MM.1S (cell line): ENCODE measurements at regions not wholly inside any gene's neighbourhood (a gene's known extent, or its start where the extent isn't known, plus 50 kb on each side); places are given as distances from the start of the nearest gene placed in this dataset.

Source experiments
- DNase-seq: peaks from one replicate; pipeline ENCODE4 v3.0.0-alpha.2; 2015
- H2AFZ ChIP-seq: fragments of 300-600 bp; sonication (generic); 2 replicates; pipeline ENCODE4 v1.6.0; 2016; ENCODE audit warnings: antibody characterized with exemption, low read length
- H3F3A ChIP-seq: fragments of 300-600 bp; sonication (generic); 2 replicates; pipeline ENCODE4 v1.6.1; 2016; ENCODE audit warnings: mild to moderate bottlenecking, antibody characterized with exemption, low read length, moderate library complexity, mixed read lengths; ENCODE audit not compliant: insufficient read depth
- H3K27ac ChIP-seq: fragments of 300-600 bp; sonication (generic); 2 replicates; pipeline ENCODE4 v1.5.1; 2016; ENCODE audit warnings: mild to moderate bottlenecking, low read length
- H3K27me3 ChIP-seq: fragments of 300-600 bp; sonication (generic); replicated peaks from 2 replicates; pipeline ENCODE4 v1.6.0; 2016; ENCODE audit warnings: low read length; ENCODE audit not compliant: insufficient read depth
- H3K36me3 ChIP-seq: fragments of 300-600 bp; sonication (generic); replicated peaks from 2 replicates; pipeline ENCODE4 v1.6.1; 2016; ENCODE audit warnings: mild to moderate bottlenecking, low read length, mixed read lengths; ENCODE audit not compliant: insufficient read depth
- H3K4me1 ChIP-seq: fragments of 300-600 bp; sonication (generic); 2 replicates; pipeline ENCODE4 v1.6.1; 2016; ENCODE audit warnings: low read length, mixed read lengths
- H3K4me2 ChIP-seq: fragments of 300-600 bp; sonication (generic); 2 replicates; pipeline ENCODE4 v1.6.0; 2016; ENCODE audit warnings: low read depth, low read length
- H3K4me3 ChIP-seq: fragments of 300-600 bp; sonication (generic); 2 replicates; pipeline ENCODE4 v1.5.1; 2016; ENCODE audit warnings: low read length, mixed read lengths
- H3K79me2 ChIP-seq: fragments of 300-600 bp; sonication (generic); 2 replicates; pipeline ENCODE4 v1.6.1; 2016; ENCODE audit warnings: mixed run types, low read length, mixed read lengths
- H3K9ac ChIP-seq: fragments of 300-600 bp; sonication (generic); 2 replicates; pipeline ENCODE4 v1.6.1; 2016; ENCODE audit warnings: low read length, mixed read lengths
- H3K9me2 ChIP-seq: fragments of 300-600 bp; sonication (generic); replicated peaks from 2 replicates; pipeline ENCODE4 v1.6.1; 2016; ENCODE audit warnings: mild to moderate bottlenecking, low read length, mixed read lengths; ENCODE audit not compliant: insufficient read depth
- H3K9me3 ChIP-seq: fragments of 300-600 bp; sonication (generic); replicated peaks from 2 replicates; pipeline ENCODE4 v1.6.1; 2016; ENCODE audit warnings: mild to moderate bottlenecking, low read length, mixed read lengths; ENCODE audit not compliant: insufficient read depth
- H4K20me1 ChIP-seq: fragments of 300-600 bp; sonication (generic); 2 replicates; pipeline ENCODE4 v1.6.1; 2016; ENCODE audit warnings: mild to moderate bottlenecking, low read length, moderate library complexity, mixed read lengths; ENCODE audit not compliant: insufficient read depth
- CTCF ChIP-seq: fragments of 300-600 bp; sonication (generic); IDR thresholded peaks from 2 replicates; pipeline ENCODE4 v1.5.1; 2016; ENCODE audit warnings: antibody characterized with exemption, low read length, mixed read lengths
- EZH2 ChIP-seq: fragments of 300-600 bp; sonication (generic); optimal IDR thresholded peaks from 2 replicates; pipeline ENCODE3; 2017; ENCODE audit warnings: low read depth, mild to moderate bottlenecking, antibody characterized with exemption, low read length, mixed read lengths
- EZH2phosphoT487 ChIP-seq: fragments of 300-600 bp; sonication (generic); IDR thresholded peaks from 2 replicates; pipeline ENCODE4 v1.6.1; 2018; ENCODE audit warnings: antibody characterized with exemption, low read length

GRCh38 chr10:31689233-31689632, 239.4 kb downstream of the ARHGAP12 start:
- Histone ChIP-seq H2AFZ (no peak overlapping the region), H3K4me2 (no peak overlapping the region), H3F3A (no peaks in the 10 kb centered on the region), H3K36me3 (no peaks in the 10 kb centered on the region), H3K27ac (no peak overlapping the region), H3K4me3 (no peak overlapping the region), H4K20me1 (no peaks in the 10 kb centered on the region), H3K79me2 (no peaks in the 10 kb centered on the region), H3K9ac (no peak overlapping the region), H3K27me3 (no peaks in the 10 kb centered on the region), H3K9me2 (no peaks in the 10 kb centered on the region), H3K4me1 (no peaks in the 10 kb centered on the region), H3K9me3 (no peaks in the 10 kb centered on the region)
- TF ChIP-seq EZH2 = no peak
- no peak for TF ChIP-seq CTCF
- TF ChIP-seq EZH2phosphoT487 = no peak
- DNase-seq = no peak

GRCh38 chr10:31687663-31688482, 240.8 kb downstream of the ARHGAP12 start:
- no peak overlapping the region for H3K27ac ChIP-seq
- H3K79me2 ChIP-seq = no peaks in the 10 kb centered on the region
- no peaks in the 10 kb centered on the region for H3K27me3 ChIP-seq
- H3K4me3 ChIP-seq = no peak overlapping the region
- no peaks in the 10 kb centered on the region for H3K36me3 ChIP-seq
- no peaks in the 10 kb centered on the region for H3F3A ChIP-seq
- no peak for TF ChIP-seq EZH2
- TF ChIP-seq CTCF = no peak
- no peak for TF ChIP-seq EZH2phosphoT487
- H2AFZ ChIP-seq = no peak overlapping the region
- no peak overlapping the region for H3K9ac ChIP-seq
- no peak overlapping the region for H3K4me2 ChIP-seq
- H3K9me3 ChIP-seq = no peaks in the 10 kb centered on the region
- H3K4me1 ChIP-seq = no peaks in the 10 kb centered on the region
- H3K9me2 ChIP-seq = no peaks in the 10 kb centered on the region
- H4K20me1 ChIP-seq = no peaks in the 10 kb centered on the region
- DNase-seq = no peak

- Histone ChIP-seq H3K27me3 (no peaks in the 10 kb centered on the region), H3K9me3 (no peaks in the 10 kb centered on the region), H3K9ac (no peak overlapping the region), H3F3A (no peaks in the 10 kb centered on the region), H3K36me3 (no peaks in the 10 kb centered on the region), H3K4me3 (no peak overlapping the region), H4K20me1 (no peaks in the 10 kb centered on the region), H3K27ac (no peak overlapping the region), H3K4me1 (no peaks in the 10 kb centered on the region), H3K79me2 (no peaks in the 10 kb centered on the region), H3K4me2 (no peak overlapping the region), H3K9me2 (no peaks in the 10 kb centered on the region), H2AFZ (no peak overlapping the region)
- TF ChIP-seq EZH2phosphoT487 = no peak
- no peak for TF ChIP-seq EZH2
- no peak for TF ChIP-seq CTCF
- DNase-seq = no peak
Measured at GRCh38 chr10:31686599-31686998, 242.0 kb downstream of the ARHGAP12 start.
